ENCODE measurements at regions not wholly inside any gene's neighbourhood (a gene's known extent, or its start where the extent isn't known, plus 50 kb on each side); places are given as distances from the start of the nearest gene placed in this dataset.
"Not testable (repeated sequence)": the region's sequence is repeated elsewhere in the genome, so short reads cannot be mapped to it uniquely, and the experiment has no call there.

DNA sequence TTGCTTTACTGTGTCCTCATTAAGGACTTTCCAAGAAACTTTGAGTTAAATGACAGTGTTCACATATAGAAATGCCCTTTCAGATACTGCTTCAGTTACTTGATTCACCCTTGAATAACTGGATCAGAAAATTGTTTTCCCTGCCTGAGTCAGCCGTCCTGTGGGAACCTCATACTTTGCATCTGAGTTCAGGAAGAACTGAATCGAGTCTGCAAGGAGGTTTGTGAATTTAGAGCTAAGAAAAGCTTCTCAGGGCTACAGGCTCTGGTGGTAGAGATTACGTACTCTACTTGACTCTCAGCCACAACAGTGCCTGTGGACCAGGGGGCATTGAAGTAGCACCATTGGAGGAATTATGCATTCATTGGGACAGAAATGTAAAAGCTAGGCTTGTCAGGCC lies 252.4 kb upstream of the C2CD4B start:
- 74 to 83% (median 75%) methylated on average over 3 of the region's 3 CpGs for WGBS, 5 donors
- peaks cover 0 to 4% (median 0%) of the 10 kb centered on the region in 7 donors for H3K27me3 ChIP-seq (replicated peaks in 1 of 7)
- no peak overlapping the region for H3K27ac ChIP-seq
- H3K9me3 ChIP-seq, result no peaks in the 10 kb centered on the region
- no peaks in the 10 kb centered on the region for H3K4me1 ChIP-seq
- TF ChIP-seq CTCF (IDR thresholded peaks at IDR 0.05 in 8 of 11, conservative IDR thresholded peaks at IDR 0.05 in 3 of 11) (no peak), POLR2A (IDR thresholded peaks at IDR 0.05) (no peak), POLR2AphosphoS5 (IDR thresholded peaks at IDR 0.05) (no peak)
- H3K4me3 ChIP-seq, result no peak overlapping the region
- no peaks in the 10 kb centered on the region for H3K36me3 ChIP-seq
- no peak for DNase-seq
- intact Hi-C loops (cut with DNase I; ENCODE audit: low total_unique reads), result no loop called here

DNA sequence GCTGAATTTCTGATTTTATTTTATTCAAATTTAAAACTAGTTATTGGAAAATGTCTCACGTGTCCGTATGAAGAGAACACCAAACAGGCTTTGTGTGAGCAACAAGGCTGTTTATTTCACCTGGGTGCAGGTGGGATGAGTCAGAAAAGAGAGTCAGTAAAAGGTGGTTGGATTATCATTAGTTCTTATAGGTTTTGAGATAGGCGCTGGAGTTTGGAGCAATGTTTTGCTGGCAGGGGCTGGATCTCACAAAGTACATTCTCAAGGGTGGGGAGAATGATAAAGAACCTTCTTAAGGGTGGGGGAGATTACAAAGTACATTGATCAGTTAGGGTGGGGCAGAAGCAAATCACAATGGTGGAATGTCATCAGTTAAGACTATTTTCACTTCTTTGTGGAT lies 253.4 kb upstream of the C2CD4B start:
- intact Hi-C loops (cut with DNase I; ENCODE audit: low total_unique reads); H3K27ac ChIP-seq; H3K4me3 ChIP-seq; H3K36me3 ChIP-seq; H3K9me3 ChIP-seq; H3K27me3 ChIP-seq (replicated peaks in 1 of 7); DNase-seq; H3K4me1 ChIP-seq: not testable (repeated sequence)
- 91 to 96% (median 93%) methylated on average over 3 of the region's 3 CpGs for WGBS, 5 donors

GRCh38 chr15:62419192-62419591 lies 254.1 kb upstream of the C2CD4B start:
- DNase-seq, result no peak
- Histone ChIP-seq H3K36me3 (no peaks in the 10 kb centered on the region), H3K9me3 (no peaks in the 10 kb centered on the region), H3K27ac (no peak overlapping the region), H3K4me3 (no peak overlapping the region), H3K4me1 (no peaks in the 10 kb centered on the region), H3K27me3 (replicated peaks in 1 of 7) (no peaks in the 10 kb centered on the region)
- WGBS, 5 donors, result 60 to 82% (median 79%) methylated on average over 2 of the region's 2 CpGs
- intact Hi-C loops (cut with DNase I; ENCODE audit: low total_unique reads), result no loop called here
- no peak for TF ChIP-seq POLR2AphosphoS5 (IDR thresholded peaks at IDR 0.05)
- TF ChIP-seq POLR2A (IDR thresholded peaks at IDR 0.05), result no peak
- no peak for TF ChIP-seq CTCF (IDR thresholded peaks at IDR 0.05 in 8 of 11, conservative IDR thresholded peaks at IDR 0.05 in 3 of 11)

GRCh38 chr15:62420371-62420770 lies 255.3 kb upstream of the C2CD4B start:
- H3K9me3 ChIP-seq; H3K4me3 ChIP-seq; H3K27ac ChIP-seq; H3K4me1 ChIP-seq; DNase-seq; intact Hi-C loops (cut with DNase I; ENCODE audit: low total_unique reads); H3K27me3 ChIP-seq (replicated peaks in 1 of 7); H3K36me3 ChIP-seq: not testable (repeated sequence)
- 95 to 97% (median 96%) methylated on average over 6 of the region's 6 CpGs for WGBS, 5 donors

GRCh38 chr15:62421289-62421688 lies 256.2 kb upstream of the C2CD4B start:
- no peak overlapping the region for H3K4me3 ChIP-seq
- no peaks in the 10 kb centered on the region for H3K27me3 ChIP-seq (replicated peaks in 1 of 7)
- no peak overlapping the region for H3K27ac ChIP-seq
- no peaks in the 10 kb centered on the region for H3K4me1 ChIP-seq
- no peak for DNase-seq
- no peaks in the 10 kb centered on the region for H3K36me3 ChIP-seq
- TF ChIP-seq POLR2A (IDR thresholded peaks at IDR 0.05) (no peak), POLR2AphosphoS5 (IDR thresholded peaks at IDR 0.05) (no peak), CTCF (IDR thresholded peaks at IDR 0.05 in 8 of 11, conservative IDR thresholded peaks at IDR 0.05 in 3 of 11) (no peak)
- no peaks in the 10 kb centered on the region for H3K9me3 ChIP-seq
- WGBS, 5 donors, result 90 to 98% (median 96%) methylated on average over 3 of the region's 3 CpGs
- intact Hi-C loops (cut with DNase I; ENCODE audit: low total_unique reads), result no loop called here
